HepG2 (cell line): ENCODE measurements at regions not wholly inside any gene's neighbourhood (a gene's known extent, or its start where the extent isn't known, plus 50 kb on each side); places are given as distances from the start of the nearest gene placed in this dataset.
A peak's percentile ranks its signal among the peaks of the same experiment; 100 is the strongest.

Source experiments
- ATAC-seq: fragments of 200-7000 bp; cut with Tn5 transposase; 3 replicates; pipeline ENCODE4 v1.9.1; 2020; ENCODE audit warnings: mild to moderate bottlenecking, moderate library complexity
- BruUV-seq: library from RNA; stranded (reverse); fragments of 400-500 nt; replicated peaks from 2 replicates; lab custom pipeline; 2021; lab: Mats Ljungman, UMichigan
- CTCF ChIA-PET: fragments of 300-600 bp; formaldehyde crosslinking; extraction: SDS; loops from one replicate; lab custom pipeline; 2021; ENCODE audit warnings: low total read pairs, inconsistent platforms, low intra/inter-chr PET ratio; lab: Yijun Ruan, JAX
- POLR2A ChIA-PET: fragments of 350-600 bp; sonication (Branson Sonifier 250); formaldehyde crosslinking; loops from one replicate; lab custom pipeline; 2020; ENCODE audit warnings: antibody characterized with exemption, inconsistent platforms; lab: Yijun Ruan, JAX
- DNase-seq: peaks from one replicate; pipeline ENCODE4 v3.0.0-alpha.2; 2015; ENCODE audit warnings: low spot score
- FAIRE-seq: peaks from 3 replicates; lab custom pipeline; 2011; peaks lifted over from hg19 to GRCh38; lab: Jason Lieb, UNC
- H2AFZ ChIP-seq: one replicate; pipeline ENCODE4 v1.6.1; 2011; ENCODE audit warnings: low read length, inconsistent platforms
- H3K27ac ChIP-seq: fragments of 300-600 bp; 3 replicates; pipeline ENCODE4 v1.8.0; 2011; ENCODE audit warnings: mixed run types, mild to moderate bottlenecking, mixed read lengths, low read length, inconsistent platforms; ENCODE audit not compliant: insufficient read depth; ENCODE audit errors: extremely low read length
- H3K27me3 ChIP-seq, 2 experiments: fragments of 200-600 bp in 1 of 2; 2 replicates in 1 of 2; 3 replicates in 1 of 2; pipeline versions ENCODE4 v1.6.0 to v1.8.0; 2011; ENCODE audit warnings: low read length in 2 of 2, mild to moderate bottlenecking in 2 of 2, moderate library complexity in 2 of 2, inconsistent platforms in 1 of 2; ENCODE audit not compliant: insufficient read depth in 2 of 2, control insufficient read depth in 1 of 2
- H3K36me3 ChIP-seq, 2 experiments: fragments of 200-600 bp in 1 of 2; replicated peaks in 1 of 2; 2 replicates in 1 of 2; 3 replicates in 1 of 2; pipeline versions ENCODE4 v1.5.1 to v1.8.0; 2011; ENCODE audit warnings: low read length in 2 of 2, inconsistent platforms in 1 of 2; ENCODE audit not compliant: insufficient read depth in 2 of 2, control insufficient read depth in 1 of 2
- H3K4me1 ChIP-seq: 2 replicates; pipeline ENCODE4 v1.5.1; 2012; ENCODE audit warnings: low read length, inconsistent platforms; ENCODE audit not compliant: insufficient read depth
- H3K4me2 ChIP-seq: 2 replicates; pipeline ENCODE4 v1.6.0; 2011; ENCODE audit warnings: low read depth, low read length, inconsistent platforms
- H3K4me3 ChIP-seq, 3 experiments: fragments of 200-600 bp in 1 of 3; sonication (generic), shearing (Covaris generic) in 1 of 3; replicated peaks in 1 of 3; 2 replicates each; pipeline ENCODE4 v1.5.1; 2011 to 2016; ENCODE audit warnings: low read length in 3 of 3, inconsistent platforms in 2 of 3, low read depth in 2 of 3, mild to moderate bottlenecking in 2 of 3, control low read depth in 1 of 3, mixed read lengths in 1 of 3; ENCODE audit not compliant: insufficient read depth in 1 of 3
- H3K79me2 ChIP-seq: one replicate; pipeline ENCODE4 v1.6.1; 2011; ENCODE audit warnings: low read length, inconsistent platforms; ENCODE audit not compliant: insufficient read depth
- H3K9ac ChIP-seq: 2 replicates; pipeline ENCODE4 v1.6.0; 2011; ENCODE audit warnings: mild to moderate bottlenecking, low read depth, low read length, inconsistent platforms; ENCODE audit not compliant: insufficient read depth
- H3K9me3 ChIP-seq: 2 replicates; pipeline ENCODE4 v1.5.1; 2012; ENCODE audit warnings: mild to moderate bottlenecking, low read length
- H4K20me1 ChIP-seq: 2 replicates; pipeline ENCODE4 v1.6.0; 2011; ENCODE audit warnings: inconsistent platforms, mild to moderate bottlenecking, low read length, moderate library complexity; ENCODE audit not compliant: insufficient read depth
- FOXC1 ChIP-seq: sonication (generic); formaldehyde crosslinking; IDR thresholded peaks from 2 replicates; pipeline ENCODE4 v1.8.0; 2022; ENCODE audit warnings: mild to moderate bottlenecking, missing genetic modification reagents, borderline replicate concordance
- GZF1 ChIP-seq: sonication (generic); formaldehyde crosslinking; IDR thresholded peaks from 2 replicates; pipeline ENCODE4 v1.5.1; 2020; ENCODE audit warnings: mild to moderate bottlenecking, missing genetic modification reagents
- LCORL ChIP-seq, 2 experiments: fragments of 450-650 bp in 1 of 2; sonication (generic) in 1 of 2; formaldehyde crosslinking in 1 of 2; IDR thresholded peaks; 2 replicates each; pipeline versions ENCODE4 v1.5.0 to v1.6.1; 2017 to 2020; ENCODE audit warnings: antibody characterized with exemption in 1 of 2, missing genetic modification reagents in 1 of 2
- NONO ChIP-seq, 2 experiments: fragments of 450-650 bp in 1 of 2; sonication (generic) in 1 of 2; formaldehyde crosslinking in 1 of 2; IDR thresholded peaks in 1 of 2; conservative IDR thresholded peaks in 1 of 2; 2 replicates each; pipeline versions ENCODE4 v1.6.1 to v1.8.0; 2017 to 2022; ENCODE audit warnings: mild to moderate bottlenecking in 1 of 2, missing genetic modification reagents in 1 of 2, moderate library complexity in 1 of 2
- PTBP1 ChIP-seq: fragments of 200-400 bp; formaldehyde crosslinking; IDR thresholded peaks from 2 replicates; pipeline ENCODE4 v1.6.1; 2018; ENCODE audit warnings: low read length, low read depth; ENCODE audit not compliant: poor library complexity, severe bottlenecking
- STAG1 ChIP-seq: sonication (generic); formaldehyde crosslinking; IDR thresholded peaks from 2 replicates; pipeline ENCODE4 v1.4.0; 2020; ENCODE audit warnings: missing genetic modification reagents
- TGIF2 ChIP-seq: IDR thresholded peaks from 2 replicates; pipeline ENCODE4 v1.6.1; 2016; ENCODE audit warnings: control low read depth, missing compliant biosample characterization
- WGBS: methylation state at CpG from one replicate; pipeline ENCODE4 v1.1.6; 2017; ENCODE audit warnings: low lambda C conversion rate; 5-methylcytosine and 5-hydroxymethylcytosine counted together
- in situ Hi-C: cut with HindIII; loops from 2 replicates; pipeline ENCODE4 v1.10.0; 2017; ENCODE audit warnings: low pct_unique_long_range_greater_than_20kb; ENCODE audit not compliant: extremely low pct_ligation_motif_present
- intact Hi-C: fragments of 100-400 bp; cut with micrococcal nuclease; formaldehyde crosslinking; loops from one replicate; pipeline ENCODE4 v1.10.0; 2022; ENCODE audit not compliant: unreplicated experiment
- TF ChIP-seq, protein P1 (sequence below): sonication (generic); formaldehyde crosslinking; IDR thresholded peaks from 2 replicates; pipeline ENCODE4 v1.5.1; 2020; ENCODE audit warnings: mild to moderate bottlenecking, missing genetic modification reagents, borderline replicate concordance
- TF ChIP-seq, protein P2 (sequence below): IDR thresholded peaks from 2 replicates; pipeline ENCODE4 v1.6.1; 2016; ENCODE audit warnings: low read depth, missing genetic modification reagents, missing compliant biosample characterization

DNA sequence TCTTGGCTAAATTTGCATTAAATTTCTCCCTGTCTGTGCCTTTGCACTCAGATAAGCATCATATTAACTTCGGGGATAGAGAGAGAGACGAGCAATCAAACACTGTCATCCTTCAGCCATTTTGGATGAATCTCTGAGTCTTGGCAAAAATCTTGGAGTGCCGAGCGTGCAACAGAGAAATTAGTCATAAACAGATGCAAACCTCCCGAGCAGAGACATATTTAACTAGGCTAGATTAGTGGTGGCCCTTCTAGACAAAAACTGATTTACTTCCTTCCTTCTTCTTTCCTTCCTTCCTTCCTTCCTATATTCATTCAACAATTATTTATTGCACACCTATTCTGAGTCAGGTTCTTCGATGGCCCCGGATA lies 114.4 kb upstream of the BLID start:
- Histone ChIP-seq H3K27ac (no peak overlapping the region), H3K4me1 (peaks cover 17% of the 10 kb centered on the region), H2AFZ (no peak overlapping the region), H3K9ac (no peak overlapping the region), H3K27me3 (no peaks in the 10 kb centered on the region; a peak in 2 of 5 replicates), H3K4me2 (peak overlapping the region; percentile 68; the same call in 1 of the 2 replicates), H3K9me3 (no peaks in the 10 kb centered on the region), H3K4me3 (no peak overlapping the region), H3K36me3 (no peaks in the 10 kb centered on the region), H3K79me2 (no peaks in the 10 kb centered on the region), H4K20me1 (no peaks in the 10 kb centered on the region)
- POLR2A ChIA-PET: no interaction called here
- CTCF ChIA-PET: no interaction called here
- WGBS: 92% methylated on average over 7 of the region's 7 CpGs
- intact Hi-C loops (no loop called here), in situ Hi-C loops (no loop called here)
- no peak for DNase-seq
- FAIRE-seq: no peak
- no peak for TF ChIP-seq GZF1 (CRISPR knock-in tag)
- no peak for TF ChIP-seq PTBP1
- TF ChIP-seq, protein P1, sequence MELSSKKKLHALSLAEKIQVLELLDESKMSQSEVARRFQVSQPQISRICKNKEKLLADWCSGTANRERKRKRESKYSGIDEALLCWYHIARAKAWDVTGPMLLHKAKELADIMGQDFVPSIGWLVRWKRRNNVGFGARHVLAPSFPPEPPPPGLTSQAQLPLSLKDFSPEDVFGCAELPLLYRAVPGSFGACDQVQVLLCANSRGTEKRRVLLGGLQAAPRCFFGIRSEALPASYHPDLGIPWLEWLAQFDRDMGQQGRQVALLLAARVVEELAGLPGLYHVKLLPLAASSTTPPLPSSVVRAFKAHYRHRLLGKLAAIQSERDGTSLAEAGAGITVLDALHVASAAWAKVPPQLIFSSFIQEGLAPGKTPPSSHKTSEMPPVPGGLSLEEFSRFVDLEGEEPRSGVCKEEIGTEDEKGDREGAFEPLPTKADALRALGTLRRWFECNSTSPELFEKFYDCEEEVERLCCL (CRISPR knock-in tag): no peak
- BruUV-seq: no TSS peak
- ATAC-seq: no peak

- no peaks in the 10 kb centered on the region for H3K79me2 ChIP-seq
- in situ Hi-C loops: no loop called here
- no peaks in the 10 kb centered on the region for H3K9me3 ChIP-seq
- BruUV-seq: no TSS peak
- H3K36me3 ChIP-seq: no peaks in the 10 kb centered on the region
- no peaks in the 10 kb centered on the region for H4K20me1 ChIP-seq
- H3K4me3 ChIP-seq: peak overlapping the region; percentile 12 to 34 (median 15); a peak in 3 of 6 replicates
- intact Hi-C loops: no loop called here
- no peaks in the 10 kb centered on the region; a peak in 1 of 5 replicates for H3K27me3 ChIP-seq
- peaks cover 17% of the 10 kb centered on the region for H3K4me1 ChIP-seq
- POLR2A ChIA-PET: no interaction called here
- ATAC-seq: peak; percentile 91
- WGBS: 13% methylated on average over 19 of the region's 22 CpGs
- FAIRE-seq: no peak
- H3K4me2 ChIP-seq: peak overlapping the region; percentile 68
- DNase-seq: peak; percentile 75
- peak overlapping the region; percentile 60 for H2AFZ ChIP-seq
- CTCF ChIA-PET: no interaction called here
- H3K9ac ChIP-seq: no peak overlapping the region
- no peak overlapping the region for H3K27ac ChIP-seq
- TF ChIP-seq LCORL (IDR thresholded peaks at IDR 0.05): no peak
- peak; percentile 42; the same call in 1 of the 2 replicates for TF ChIP-seq LCORL (CRISPR knock-in tag; IDR thresholded peaks at IDR 0.05)
- TF ChIP-seq TGIF2: no peak
- no peak for TF ChIP-seq STAG1
- TF ChIP-seq FOXC1 (CRISPR knock-in tag): no peak
- no peak for TF ChIP-seq NONO (IDR thresholded peaks at IDR 0.05)
- TF ChIP-seq NONO (CRISPR knock-in tag; conservative IDR thresholded peaks at IDR 0.05): 0 out of 2 replicates have a peak, but pooled peaks have one; percentile 35
- TF ChIP-seq, protein P2, sequence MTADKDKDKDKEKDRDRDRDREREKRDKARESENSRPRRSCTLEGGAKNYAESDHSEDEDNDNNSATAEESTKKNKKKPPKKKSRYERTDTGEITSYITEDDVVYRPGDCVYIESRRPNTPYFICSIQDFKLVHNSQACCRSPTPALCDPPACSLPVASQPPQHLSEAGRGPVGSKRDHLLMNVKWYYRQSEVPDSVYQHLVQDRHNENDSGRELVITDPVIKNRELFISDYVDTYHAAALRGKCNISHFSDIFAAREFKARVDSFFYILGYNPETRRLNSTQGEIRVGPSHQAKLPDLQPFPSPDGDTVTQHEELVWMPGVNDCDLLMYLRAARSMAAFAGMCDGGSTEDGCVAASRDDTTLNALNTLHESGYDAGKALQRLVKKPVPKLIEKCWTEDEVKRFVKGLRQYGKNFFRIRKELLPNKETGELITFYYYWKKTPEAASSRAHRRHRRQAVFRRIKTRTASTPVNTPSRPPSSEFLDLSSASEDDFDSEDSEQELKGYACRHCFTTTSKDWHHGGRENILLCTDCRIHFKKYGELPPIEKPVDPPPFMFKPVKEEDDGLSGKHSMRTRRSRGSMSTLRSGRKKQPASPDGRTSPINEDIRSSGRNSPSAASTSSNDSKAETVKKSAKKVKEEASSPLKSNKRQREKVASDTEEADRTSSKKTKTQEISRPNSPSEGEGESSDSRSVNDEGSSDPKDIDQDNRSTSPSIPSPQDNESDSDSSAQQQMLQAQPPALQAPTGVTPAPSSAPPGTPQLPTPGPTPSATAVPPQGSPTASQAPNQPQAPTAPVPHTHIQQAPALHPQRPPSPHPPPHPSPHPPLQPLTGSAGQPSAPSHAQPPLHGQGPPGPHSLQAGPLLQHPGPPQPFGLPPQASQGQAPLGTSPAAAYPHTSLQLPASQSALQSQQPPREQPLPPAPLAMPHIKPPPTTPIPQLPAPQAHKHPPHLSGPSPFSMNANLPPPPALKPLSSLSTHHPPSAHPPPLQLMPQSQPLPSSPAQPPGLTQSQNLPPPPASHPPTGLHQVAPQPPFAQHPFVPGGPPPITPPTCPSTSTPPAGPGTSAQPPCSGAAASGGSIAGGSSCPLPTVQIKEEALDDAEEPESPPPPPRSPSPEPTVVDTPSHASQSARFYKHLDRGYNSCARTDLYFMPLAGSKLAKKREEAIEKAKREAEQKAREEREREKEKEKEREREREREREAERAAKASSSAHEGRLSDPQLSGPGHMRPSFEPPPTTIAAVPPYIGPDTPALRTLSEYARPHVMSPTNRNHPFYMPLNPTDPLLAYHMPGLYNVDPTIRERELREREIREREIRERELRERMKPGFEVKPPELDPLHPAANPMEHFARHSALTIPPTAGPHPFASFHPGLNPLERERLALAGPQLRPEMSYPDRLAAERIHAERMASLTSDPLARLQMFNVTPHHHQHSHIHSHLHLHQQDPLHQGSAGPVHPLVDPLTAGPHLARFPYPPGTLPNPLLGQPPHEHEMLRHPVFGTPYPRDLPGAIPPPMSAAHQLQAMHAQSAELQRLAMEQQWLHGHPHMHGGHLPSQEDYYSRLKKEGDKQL (CRISPR knock-in tag): no peak
Observed at GRCh38 chr11:122229481-122230384, 113.7 kb upstream of the BLID start.
